Kasumi-1 (cell line): ENCODE measurements at regions not wholly inside any gene's neighbourhood (a gene's known extent, or its start where the extent isn't known, plus 50 kb on each side); places are given as distances from the start of the nearest gene placed in this dataset.

ENCODE experiments used
- DNase-seq, 2 experiments: peaks; one replicate each; lab custom pipeline; 2025; lab: John Stamatoyannopoulos, UW

DNA sequence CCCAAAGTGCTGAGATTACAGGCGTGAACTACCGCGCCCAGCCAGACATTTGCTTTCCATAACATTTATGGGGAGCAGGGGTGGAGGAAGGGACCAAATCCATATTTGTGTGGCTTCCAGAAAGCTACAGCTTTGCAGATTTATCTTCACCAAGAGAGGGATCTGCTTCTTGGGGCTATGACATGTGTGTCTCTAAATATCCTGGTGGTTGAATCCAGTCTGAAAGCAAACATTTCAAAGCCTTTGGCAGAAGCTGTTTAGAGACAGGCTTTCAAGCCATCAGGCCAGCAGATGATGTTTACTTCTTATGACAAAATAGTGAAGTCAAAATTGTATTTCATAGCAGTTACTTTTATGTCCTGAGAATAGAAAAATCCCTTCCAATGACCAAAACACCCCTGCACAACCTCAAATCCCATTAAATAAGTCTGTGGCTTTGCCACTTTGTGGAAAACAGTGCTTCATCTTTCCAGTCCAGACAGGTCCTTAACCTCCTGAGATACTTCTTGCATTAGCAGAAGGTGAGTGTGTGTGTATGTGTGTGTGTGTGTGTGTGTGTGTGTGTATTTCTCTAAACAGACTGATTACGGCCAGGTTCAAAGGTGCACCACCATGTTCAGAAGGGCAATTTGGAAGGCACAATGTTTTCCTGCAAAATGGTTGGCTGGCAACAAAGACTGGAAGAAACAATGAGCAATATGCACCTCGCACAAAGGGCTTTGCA is 191.4 kb upstream of the LRIG1 start:
- no peak for DNase-seq

DNA sequence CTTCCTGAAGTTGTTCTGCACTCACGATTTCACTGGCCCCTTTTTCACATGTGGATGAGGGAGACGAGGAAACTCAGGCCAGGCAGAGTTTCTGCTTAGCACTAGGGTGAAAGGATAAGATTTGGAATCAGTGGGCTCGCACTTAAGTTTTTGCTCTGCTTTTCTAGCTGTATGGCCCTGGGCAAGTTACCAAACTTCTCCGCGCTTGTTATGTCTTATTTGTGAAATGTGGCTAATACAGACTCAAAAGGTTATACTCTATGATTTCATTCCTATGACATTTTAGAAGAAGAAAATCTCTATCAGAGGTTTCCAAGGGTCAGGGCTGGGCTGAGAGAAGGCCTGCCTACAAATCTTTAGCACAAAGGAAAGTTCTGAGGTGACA is 191.9 kb upstream of the LRIG1 start:
- no peak for DNase-seq

- no peak for DNase-seq
Measured at GRCh38 chr3:66693461-66694031, 192.7 kb upstream of the LRIG1 start.

GRCh38 chr3:66702126-66702525 is 201.3 kb upstream of the LRIG1 start:
- DNase-seq, result no peak

DNA sequence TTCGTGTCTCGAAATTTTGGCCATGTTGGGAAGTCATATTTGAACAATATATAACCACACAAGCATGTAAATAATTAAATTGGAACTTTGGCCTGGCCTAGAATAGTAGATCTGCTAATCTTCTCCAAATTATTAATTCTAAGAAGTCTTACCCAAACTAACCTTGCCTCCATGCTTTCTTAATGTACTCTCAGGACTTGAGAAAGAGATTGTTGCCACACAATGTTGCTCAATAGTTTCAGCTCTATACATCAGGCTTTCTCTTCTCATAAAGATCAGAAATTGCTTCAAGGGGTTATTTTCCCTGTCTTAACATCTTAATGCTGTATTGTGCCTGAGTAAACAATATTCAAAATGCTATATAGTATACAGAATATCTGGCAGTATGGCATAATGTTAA is 202.7 kb upstream of the LRIG1 start:
- no peak for DNase-seq

DNA sequence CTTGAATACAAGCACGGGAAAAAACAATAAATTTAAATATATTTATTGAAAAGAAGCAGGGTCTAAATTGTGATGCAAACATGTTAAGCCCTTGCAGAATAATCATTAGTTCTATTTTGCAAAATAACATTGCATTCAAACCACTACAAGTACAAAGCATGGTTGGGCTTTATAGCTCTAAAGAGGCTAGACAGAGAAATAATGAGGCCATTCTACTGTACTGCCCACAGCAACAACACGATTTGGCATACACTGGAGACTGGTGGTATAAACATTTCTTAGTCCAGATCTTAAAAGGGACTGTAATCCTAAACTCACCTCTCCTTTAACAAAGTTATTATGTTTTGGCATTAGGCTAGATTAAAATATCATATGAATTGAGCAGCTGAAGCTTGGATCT is 204.3 kb upstream of the LRIG1 start:
- DNase-seq, result no peak

- DNase-seq, result no peak
Measured at GRCh38 chr3:66706890-66707289, 206.1 kb upstream of the LRIG1 start.

DNA sequence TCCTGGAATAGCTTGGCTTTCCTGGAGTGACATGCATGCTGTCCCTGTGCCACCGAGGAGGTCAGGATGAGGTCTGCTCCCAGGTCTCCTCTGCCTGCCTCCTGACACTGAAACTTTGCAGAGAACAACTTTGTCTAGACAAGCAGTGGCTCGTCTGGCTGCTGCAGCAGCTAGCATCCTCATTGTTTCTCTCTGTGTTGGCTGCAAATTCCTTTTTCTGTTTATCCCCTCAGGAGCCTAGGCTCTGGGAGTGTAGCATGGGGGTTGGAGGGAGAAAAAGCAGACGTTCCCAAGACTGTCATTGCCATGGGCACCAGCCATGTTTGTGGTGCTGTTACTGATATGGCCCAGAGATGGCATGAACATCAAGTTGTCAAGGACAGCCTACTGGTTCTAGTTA is 208.7 kb upstream of the LRIG1 start:
- no peak for DNase-seq

- no peak for DNase-seq
Measured at GRCh38 chr3:66712210-66712609, 211.4 kb upstream of the LRIG1 start.

- no peak for DNase-seq
Measured at GRCh38 chr3:66713921-66714320, 213.1 kb upstream of the LRIG1 start.

DNA sequence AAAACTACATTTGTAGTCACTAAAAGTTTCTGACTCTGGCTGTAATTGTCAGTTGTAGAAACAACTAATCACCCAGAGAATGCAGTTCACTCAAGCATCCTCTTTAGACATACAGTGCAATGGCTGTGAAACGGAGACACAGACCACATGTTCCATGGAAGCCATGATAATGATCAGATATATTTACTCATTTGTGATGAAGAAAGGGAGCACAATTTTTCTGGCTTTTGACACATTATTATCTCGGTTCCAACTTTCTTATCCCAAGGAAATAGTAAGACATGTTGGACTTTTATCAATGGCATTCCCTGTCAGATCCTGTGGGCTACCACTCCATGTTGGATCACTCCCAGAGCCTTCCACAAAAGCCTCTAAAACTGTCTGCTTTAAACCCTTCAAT is 215.0 kb upstream of the LRIG1 start:
- no peak for DNase-seq

- no peak for DNase-seq
Measured at GRCh38 chr3:66717806-66718205, 217.0 kb upstream of the LRIG1 start.

GRCh38 chr3:66719796-66720356 is 219.1 kb upstream of the LRIG1 start:
- no peak for DNase-seq

- no peak for DNase-seq
Measured at GRCh38 chr3:66720508-66720907, 219.7 kb upstream of the LRIG1 start.

DNA sequence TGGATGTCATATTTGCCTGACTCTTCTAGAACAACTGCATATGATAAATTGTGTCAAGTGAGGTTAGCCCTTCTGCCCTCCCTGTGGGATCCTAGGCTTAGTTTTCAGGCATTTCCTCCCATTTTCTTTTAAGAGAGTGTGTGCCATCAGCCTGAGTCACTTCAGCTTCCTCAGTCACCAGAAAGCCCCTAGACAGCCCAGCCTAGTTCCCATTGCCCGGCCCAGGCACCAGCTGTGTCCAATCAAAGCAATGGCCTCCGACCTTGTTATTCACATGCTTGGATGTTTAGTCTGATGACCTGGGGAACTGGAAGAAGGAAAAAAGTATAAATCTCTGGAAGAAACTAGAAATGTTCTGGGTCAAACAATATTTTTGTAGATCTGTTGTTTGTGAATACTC is 221.9 kb upstream of the LRIG1 start:
- no peak for DNase-seq

- peak in 1 of 2 experiments; percentile 14 for DNase-seq
Measured at GRCh38 chr3:66723231-66723630, 222.4 kb upstream of the LRIG1 start.

DNA sequence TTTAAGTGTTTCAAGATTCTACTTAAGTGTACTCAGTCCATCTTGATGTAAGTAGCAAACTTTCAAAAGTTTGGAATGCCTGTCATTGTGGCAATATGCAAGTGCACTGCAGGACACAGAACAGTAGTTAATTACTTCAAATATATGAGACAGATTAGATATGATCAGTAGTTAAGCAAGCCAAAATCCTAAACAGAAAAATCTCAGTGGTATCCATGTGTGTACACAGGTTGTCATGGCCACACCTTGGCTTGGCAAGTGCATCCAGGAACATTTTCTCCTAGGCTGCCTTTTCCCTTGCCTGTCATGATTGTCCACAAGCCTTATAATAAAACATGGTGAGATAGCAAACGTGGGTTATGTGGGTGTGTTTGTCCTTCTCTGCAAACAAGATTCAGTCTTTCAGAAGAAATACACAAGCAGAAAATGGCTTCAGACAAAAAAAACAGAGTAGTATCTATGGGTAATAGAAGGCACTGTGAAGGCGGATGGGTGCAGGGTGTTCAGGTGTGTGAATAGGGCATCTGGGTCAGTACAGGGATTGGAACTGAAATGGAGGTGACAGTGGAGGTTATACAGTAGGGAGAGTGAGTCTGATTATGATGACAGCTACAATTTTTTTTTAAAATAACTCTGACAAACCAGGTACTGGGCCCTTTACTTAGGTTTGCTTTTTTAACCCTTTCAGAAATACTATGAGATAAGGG is 229.0 kb upstream of the LRIG1 start:
- DNase-seq, result no peak

DNA sequence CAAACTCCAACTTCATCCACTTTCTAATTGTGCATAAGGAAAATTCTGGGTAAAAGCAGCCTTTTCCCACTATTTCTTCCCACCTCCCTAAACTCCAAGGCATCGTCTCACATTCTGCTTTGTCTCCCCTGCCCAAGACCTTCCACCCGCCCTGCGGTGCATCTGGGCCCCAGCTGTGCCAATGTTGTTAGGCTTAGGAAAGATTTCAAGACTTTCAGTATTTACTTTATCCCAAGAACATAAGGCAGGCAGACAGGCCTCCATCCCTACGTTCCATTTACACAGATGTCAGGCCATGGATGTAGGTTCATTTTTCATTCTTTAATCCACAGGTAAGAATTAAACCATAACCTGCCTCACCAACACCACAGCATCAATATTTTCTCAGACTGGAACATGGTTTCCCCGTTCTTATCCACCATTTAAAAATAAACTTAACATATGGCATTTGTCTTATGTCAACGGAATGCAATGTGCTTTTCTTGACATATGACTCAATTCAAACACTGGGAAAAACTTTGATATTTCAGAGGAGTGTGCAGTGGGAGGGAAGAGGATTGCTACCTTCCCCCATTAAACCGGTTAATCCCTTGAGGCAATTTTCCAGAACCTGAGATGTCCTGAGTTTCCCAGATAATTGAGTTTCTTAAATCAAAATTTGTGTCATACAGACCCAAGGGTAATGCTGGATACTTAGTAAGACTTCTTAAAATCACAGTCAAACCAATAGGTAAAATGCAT is 238.0 kb upstream of the LRIG1 start:
- no peak for DNase-seq

- no peak for DNase-seq
Measured at GRCh38 chr3:66740260-66740659, 239.4 kb upstream of the LRIG1 start.

GRCh38 chr3:66744521-66744920 is 243.7 kb upstream of the LRIG1 start:
- no peak for DNase-seq

DNA sequence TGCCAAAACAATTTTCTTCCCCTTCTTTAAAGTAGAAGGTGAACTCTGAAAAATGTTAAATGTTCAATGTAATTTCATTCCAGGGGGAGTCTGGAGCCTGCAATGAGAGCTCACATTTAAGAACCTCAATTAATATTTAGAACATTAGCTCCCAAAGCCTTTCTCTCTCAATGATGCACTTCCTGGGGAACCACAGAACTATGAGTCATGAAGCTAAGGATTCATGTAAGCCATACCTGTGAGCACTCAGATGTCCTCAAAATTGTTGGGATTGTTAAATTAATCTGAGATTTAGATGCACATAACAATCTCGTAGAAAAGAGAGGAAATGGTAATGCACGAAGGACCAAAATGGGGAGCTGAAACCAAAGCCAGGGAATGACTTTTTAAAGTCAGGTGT is 244.2 kb upstream of the LRIG1 start:
- DNase-seq, result no peak

- DNase-seq, result no peak
Measured at GRCh38 chr3:66747261-66747660, 246.4 kb upstream of the LRIG1 start.

DNA sequence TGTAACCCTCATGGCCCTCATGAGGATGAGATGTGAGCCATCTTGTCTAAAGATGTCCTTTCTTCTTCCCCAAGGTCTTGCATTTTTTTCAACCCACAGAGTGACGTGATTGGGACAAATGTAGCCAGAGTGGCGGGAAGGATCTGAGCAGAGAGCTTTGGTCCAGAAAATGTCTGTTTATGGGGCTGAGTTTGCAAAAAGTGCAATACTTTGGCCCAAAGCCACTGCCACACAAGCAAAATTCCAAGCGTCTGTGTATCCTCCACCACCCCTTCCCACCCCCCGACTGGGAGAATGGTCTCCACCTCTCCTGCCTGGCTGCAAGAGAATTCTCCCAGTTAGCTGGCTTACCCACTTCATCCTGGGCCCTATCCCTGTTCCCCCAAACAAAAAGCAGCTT is 246.9 kb upstream of the LRIG1 start:
- no peak for DNase-seq
